Esophagus muscularis mucosa (tissue), 3 donors: ENCODE measurements at regions not wholly inside any gene's neighbourhood (a gene's known extent, or its start where the extent isn't known, plus 50 kb on each side); places are given as distances from the start of the nearest gene placed in this dataset.

Experiments
- POLR2A ChIP-seq: fragments of 450-650 bp; IDR thresholded peaks from one replicate; pipeline ENCODE4 v1.6.1; 2017; ENCODE audit warnings: antibody characterized with exemption, moderate library complexity, mild to moderate bottlenecking, low read depth
- POLR2AphosphoS5 ChIP-seq, 2 donors: sonication (generic); formaldehyde crosslinking; IDR thresholded peaks; one replicate each; pipeline ENCODE4 v1.6.1; 2017; ENCODE audit warnings: antibody characterized with exemption in 2 of 2
- TF ChIP-seq, protein P1 (sequence below), 3 experiments: fragments of 200-600 bp in 2 of 3; fragments of 450-650 bp in 1 of 3; sonication (generic) in 2 of 3; IDR thresholded peaks; one replicate each; pipeline ENCODE4 v1.5.1; 2017 to 2019; ENCODE audit warnings: antibody characterized with exemption in 3 of 3, mild to moderate bottlenecking in 2 of 3, moderate library complexity in 1 of 3

DNA sequence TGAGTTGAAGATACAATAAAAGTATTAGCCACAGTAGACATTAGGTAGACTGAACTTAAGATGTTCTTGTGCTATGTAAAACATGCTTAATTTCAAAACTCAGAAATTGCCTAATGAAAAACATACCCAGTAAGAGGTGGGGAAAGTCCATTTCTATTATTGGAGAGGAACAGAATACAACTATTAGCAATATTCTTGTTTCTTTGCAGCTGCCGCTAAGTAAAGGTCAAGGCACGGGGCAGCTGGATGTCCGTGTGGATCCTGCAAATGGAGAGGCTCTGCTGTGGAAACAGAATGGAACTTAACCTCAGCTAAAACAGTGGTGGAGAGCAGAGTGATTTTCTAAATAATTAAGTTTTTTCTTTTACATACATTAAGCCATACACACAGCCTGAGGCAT, 139.2 kb upstream of the ARHGAP28 start:
- no peak for TF ChIP-seq POLR2AphosphoS5 (IDR thresholded peaks at IDR 0.05)
- TF ChIP-seq, protein P1, sequence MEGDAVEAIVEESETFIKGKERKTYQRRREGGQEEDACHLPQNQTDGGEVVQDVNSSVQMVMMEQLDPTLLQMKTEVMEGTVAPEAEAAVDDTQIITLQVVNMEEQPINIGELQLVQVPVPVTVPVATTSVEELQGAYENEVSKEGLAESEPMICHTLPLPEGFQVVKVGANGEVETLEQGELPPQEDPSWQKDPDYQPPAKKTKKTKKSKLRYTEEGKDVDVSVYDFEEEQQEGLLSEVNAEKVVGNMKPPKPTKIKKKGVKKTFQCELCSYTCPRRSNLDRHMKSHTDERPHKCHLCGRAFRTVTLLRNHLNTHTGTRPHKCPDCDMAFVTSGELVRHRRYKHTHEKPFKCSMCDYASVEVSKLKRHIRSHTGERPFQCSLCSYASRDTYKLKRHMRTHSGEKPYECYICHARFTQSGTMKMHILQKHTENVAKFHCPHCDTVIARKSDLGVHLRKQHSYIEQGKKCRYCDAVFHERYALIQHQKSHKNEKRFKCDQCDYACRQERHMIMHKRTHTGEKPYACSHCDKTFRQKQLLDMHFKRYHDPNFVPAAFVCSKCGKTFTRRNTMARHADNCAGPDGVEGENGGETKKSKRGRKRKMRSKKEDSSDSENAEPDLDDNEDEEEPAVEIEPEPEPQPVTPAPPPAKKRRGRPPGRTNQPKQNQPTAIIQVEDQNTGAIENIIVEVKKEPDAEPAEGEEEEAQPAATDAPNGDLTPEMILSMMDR (IDR thresholded peaks at IDR 0.05) = no peak
- no peak for TF ChIP-seq POLR2A
